Cardiac muscle cell (in vitro differentiated cells and primary cell): ENCODE measurements at regions not wholly inside any gene's neighbourhood (a gene's known extent, or its start where the extent isn't known, plus 50 kb on each side); places are given as distances from the start of the nearest gene placed in this dataset.

Experiments
- DNase-seq, 2 donors: peaks; one replicate each; pipeline versions ENCODE4 v3.0.0 to v3.0.0-alpha.2; 2010 to 2017; ENCODE audit warnings: low read depth in 1 of 2, low spot score in 1 of 2
- H3K27ac ChIP-seq: fragments of 200-600 bp; sonication (generic); 2 replicates; pipeline ENCODE4 v1.5.1; 2016
- H3K27me3 ChIP-seq: fragments of 200-600 bp; sonication (generic); 2 replicates; pipeline ENCODE4 v1.6.0; 2016; ENCODE audit warnings: control low read depth
- H3K36me3 ChIP-seq: fragments of 200-600 bp; sonication (generic); 2 replicates; pipeline ENCODE4 v1.5.1; 2016; ENCODE audit warnings: control low read depth
- H3K4me1 ChIP-seq: fragments of 200-600 bp; sonication (generic); 2 replicates; pipeline ENCODE4 v1.8.1; 2017; ENCODE audit warnings: low read depth, mild to moderate bottlenecking, mixed run types
- H3K4me3 ChIP-seq: fragments of 200-600 bp; sonication (generic); 2 replicates; pipeline ENCODE4 v1.5.1; 2016; ENCODE audit warnings: mild to moderate bottlenecking
- H3K9me3 ChIP-seq: fragments of 200-600 bp; sonication (generic); 2 replicates; pipeline ENCODE4 v1.5.1; 2017; ENCODE audit warnings: low read depth, mild to moderate bottlenecking, control low read depth
- TF ChIP-seq, protein P1 (sequence below): IDR thresholded peaks from 2 replicates; pipeline ENCODE4 v1.5.1; 2012; ENCODE audit warnings: low read depth, mild to moderate bottlenecking, low read length

DNA sequence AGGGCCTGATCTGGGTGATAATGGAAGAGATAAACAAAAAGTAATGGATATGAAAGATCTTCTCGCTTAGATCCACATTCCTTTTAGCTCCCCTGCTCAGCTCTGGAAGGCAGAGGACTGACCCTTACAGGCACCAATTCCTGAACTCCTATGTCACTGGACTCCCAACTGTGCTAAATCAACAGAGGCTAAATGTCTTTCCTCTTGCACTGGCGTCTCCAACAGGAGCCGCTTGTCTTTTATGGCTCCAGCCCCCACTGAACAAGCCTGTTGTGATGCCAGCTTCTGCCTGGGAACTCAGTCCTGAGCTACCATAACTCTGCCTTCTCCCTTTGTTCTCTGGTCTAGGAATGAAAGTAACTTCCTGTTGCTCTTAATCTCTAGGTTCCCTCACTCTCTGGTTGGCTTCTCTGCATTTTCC lies 142.1 kb upstream of the COL11A1 start:
- TF ChIP-seq, protein P1, sequence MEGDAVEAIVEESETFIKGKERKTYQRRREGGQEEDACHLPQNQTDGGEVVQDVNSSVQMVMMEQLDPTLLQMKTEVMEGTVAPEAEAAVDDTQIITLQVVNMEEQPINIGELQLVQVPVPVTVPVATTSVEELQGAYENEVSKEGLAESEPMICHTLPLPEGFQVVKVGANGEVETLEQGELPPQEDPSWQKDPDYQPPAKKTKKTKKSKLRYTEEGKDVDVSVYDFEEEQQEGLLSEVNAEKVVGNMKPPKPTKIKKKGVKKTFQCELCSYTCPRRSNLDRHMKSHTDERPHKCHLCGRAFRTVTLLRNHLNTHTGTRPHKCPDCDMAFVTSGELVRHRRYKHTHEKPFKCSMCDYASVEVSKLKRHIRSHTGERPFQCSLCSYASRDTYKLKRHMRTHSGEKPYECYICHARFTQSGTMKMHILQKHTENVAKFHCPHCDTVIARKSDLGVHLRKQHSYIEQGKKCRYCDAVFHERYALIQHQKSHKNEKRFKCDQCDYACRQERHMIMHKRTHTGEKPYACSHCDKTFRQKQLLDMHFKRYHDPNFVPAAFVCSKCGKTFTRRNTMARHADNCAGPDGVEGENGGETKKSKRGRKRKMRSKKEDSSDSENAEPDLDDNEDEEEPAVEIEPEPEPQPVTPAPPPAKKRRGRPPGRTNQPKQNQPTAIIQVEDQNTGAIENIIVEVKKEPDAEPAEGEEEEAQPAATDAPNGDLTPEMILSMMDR: no peak
- H3K27ac ChIP-seq: no peak overlapping the region
- H3K9me3 ChIP-seq: no peaks in the 10 kb centered on the region
- H3K27me3 ChIP-seq: no peaks in the 10 kb centered on the region
- H3K4me1 ChIP-seq: no peaks in the 10 kb centered on the region
- DNase-seq: no peak
- H3K4me3 ChIP-seq: no peak overlapping the region
- no peaks in the 10 kb centered on the region for H3K36me3 ChIP-seq

DNA sequence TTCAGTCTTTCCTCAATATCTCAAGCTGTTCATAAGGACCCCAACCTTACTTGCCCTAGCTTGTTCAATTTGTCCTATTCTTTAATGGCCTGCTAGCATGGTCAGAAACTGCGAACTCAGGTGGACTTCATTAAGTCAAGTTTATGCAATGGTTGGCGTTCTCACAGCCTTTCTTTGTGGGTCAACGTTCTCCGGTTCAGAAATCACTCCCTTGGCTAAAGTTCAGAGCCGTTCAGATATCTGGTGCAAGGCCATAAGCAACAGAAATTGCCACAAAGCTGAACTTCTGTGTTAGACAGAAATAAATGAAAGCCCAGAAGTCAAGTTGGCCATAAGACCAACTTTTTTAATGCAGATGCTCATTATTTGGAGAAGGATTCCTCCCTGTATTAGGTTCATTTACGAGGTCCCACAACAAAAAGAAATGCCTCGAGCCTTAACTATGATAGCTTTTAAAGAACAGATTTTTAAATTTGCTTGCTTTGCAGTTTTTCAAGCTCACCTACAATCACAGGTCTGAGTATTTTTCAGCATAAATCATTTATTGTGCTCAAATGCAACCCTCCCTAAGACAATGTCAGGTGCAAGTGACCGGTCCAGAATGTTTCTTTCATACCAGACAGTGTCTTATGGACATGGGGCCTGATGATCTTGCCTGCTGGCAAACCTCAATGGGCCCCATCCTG lies 140.2 kb upstream of the COL11A1 start:
- no peak for DNase-seq
- no peak overlapping the region for H3K4me3 ChIP-seq
- no peaks in the 10 kb centered on the region for H3K4me1 ChIP-seq
- no peaks in the 10 kb centered on the region for H3K36me3 ChIP-seq
- TF ChIP-seq, protein P1: no peak
- no peaks in the 10 kb centered on the region for H3K27me3 ChIP-seq
- no peaks in the 10 kb centered on the region for H3K9me3 ChIP-seq
- no peak overlapping the region for H3K27ac ChIP-seq

DNA sequence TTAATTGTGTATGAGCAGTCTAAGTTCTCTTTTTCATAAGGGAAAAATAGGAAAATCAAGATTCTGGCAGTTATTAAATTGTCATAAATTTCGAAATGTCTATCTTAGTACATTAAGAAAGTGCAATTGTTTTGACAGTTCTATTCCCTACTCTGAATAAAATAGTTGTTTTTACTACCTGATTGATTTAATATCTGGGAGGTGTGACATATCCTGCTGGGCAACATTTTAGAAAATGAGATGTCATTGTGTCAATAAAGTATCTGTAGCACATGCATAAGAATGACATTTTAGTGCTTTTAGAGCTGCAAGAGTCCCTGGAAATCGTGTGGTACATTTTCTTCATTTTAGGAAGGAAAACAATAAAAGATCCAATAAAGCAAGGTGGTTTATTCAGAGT lies 139.2 kb upstream of the COL11A1 start:
- no peak overlapping the region for H3K27ac ChIP-seq
- no peaks in the 10 kb centered on the region for H3K9me3 ChIP-seq
- H3K4me1 ChIP-seq: no peaks in the 10 kb centered on the region
- no peaks in the 10 kb centered on the region for H3K36me3 ChIP-seq
- TF ChIP-seq, protein P1: no peak
- no peak overlapping the region for H3K4me3 ChIP-seq
- H3K27me3 ChIP-seq: no peaks in the 10 kb centered on the region
- no peak for DNase-seq

DNA sequence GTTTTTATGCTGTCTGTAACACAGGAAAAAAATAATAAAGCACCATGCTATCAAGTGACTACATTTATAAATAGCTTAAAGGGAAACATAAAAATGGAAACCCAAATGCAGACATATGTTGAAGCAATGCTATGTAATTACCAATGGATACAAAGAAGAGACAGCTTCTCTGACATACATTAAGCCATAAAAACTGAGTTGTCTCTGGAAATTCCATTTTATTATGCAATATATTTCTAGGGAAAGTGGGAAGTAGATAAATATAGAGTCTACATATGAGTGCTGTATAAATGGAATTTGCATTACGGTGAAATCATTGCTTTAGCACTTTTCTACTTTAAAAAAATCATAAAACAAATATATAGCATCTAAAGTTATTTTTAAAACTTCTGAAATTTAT lies 135.2 kb upstream of the COL11A1 start:
- H3K27ac ChIP-seq: no peak overlapping the region
- H3K4me1 ChIP-seq: no peaks in the 10 kb centered on the region
- H3K36me3 ChIP-seq: no peaks in the 10 kb centered on the region
- H3K27me3 ChIP-seq: no peaks in the 10 kb centered on the region
- no peaks in the 10 kb centered on the region for H3K9me3 ChIP-seq
- DNase-seq: no peak
- TF ChIP-seq, protein P1: no peak
- H3K4me3 ChIP-seq: no peak overlapping the region

DNA sequence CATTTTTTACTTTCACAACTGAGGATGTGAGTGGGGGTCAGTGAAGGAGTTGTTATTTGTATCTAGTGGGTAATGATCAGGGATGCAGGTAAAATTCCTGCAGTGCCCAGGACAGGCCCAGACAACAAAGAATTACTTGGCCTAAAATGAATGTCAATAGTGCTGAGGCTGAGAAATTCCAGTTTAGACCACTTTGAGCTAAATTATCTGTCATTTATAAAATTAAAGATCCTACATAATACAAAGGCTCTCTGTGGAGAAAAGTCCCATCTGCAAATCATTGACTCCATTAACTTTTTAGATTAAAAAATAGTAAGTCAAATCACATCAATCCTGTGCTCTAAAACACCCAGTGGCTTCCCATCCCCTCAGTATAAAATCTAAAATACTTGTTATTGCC lies 130.7 kb upstream of the COL11A1 start:
- Histone ChIP-seq H3K4me1 (no peaks in the 10 kb centered on the region), H3K4me3 (no peak overlapping the region), H3K27me3 (no peaks in the 10 kb centered on the region), H3K9me3 (no peaks in the 10 kb centered on the region), H3K36me3 (no peaks in the 10 kb centered on the region), H3K27ac (no peak overlapping the region)
- TF ChIP-seq, protein P1: no peak
- no peak for DNase-seq
